ENCODE measurements at regions not wholly inside any gene's neighbourhood (a gene's known extent, or its start where the extent isn't known, plus 50 kb on each side); places are given as distances from the start of the nearest gene placed in this dataset.

DNA sequence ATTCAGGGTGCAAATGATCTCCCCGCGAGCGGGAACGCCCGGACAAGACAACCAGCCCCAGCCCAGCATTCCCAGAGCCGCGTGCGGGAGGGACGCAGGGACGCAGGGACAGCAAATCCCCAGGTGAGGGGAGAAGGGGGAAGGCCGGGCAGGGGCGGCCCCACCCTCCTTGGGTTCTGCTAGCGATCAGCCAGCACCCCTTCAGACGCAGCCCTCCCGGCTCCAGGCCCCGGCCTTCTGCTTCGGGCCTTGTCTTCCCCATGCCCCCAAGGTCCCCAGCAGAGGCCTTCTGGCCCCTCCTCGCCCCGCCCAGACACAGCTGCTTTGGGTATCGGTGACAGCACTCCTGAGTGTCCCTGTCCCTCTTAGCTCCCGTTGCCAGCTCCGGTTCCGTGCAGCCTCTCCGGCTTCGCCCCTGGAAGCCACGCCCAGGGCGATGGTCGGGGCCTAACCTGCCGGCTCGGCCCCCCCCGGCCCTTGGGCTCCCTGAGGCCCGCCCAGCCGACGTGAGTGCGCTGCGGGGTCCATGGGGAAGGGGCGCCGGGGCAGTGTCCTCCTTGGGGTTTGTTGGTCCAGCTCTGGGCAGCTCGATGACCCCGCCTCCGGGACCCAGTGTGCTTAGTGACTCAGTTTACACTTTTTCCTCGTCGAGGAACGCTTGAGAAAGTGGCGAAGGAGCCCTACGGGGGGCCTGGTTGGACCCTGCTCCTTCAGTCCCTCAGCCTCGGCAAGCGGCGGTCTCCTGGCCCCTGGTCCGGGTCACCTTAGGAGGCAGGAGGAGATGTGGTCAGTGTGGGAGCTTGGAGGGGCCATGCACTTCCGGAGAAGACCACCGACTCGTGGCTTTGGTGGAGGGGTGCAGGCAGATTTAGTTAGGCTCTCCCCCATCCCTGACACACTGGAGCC, 50.5 kb upstream of the AMZ2 start:
- peak; percentile 38 to 61 for DNase-seq
- no peaks in the 10 kb centered on the region for H3K36me3 Mint-ChIP-seq (ENCODE audit: insufficient read depth, unreplicated experiment)
- TF ChIP-seq, protein P1, sequence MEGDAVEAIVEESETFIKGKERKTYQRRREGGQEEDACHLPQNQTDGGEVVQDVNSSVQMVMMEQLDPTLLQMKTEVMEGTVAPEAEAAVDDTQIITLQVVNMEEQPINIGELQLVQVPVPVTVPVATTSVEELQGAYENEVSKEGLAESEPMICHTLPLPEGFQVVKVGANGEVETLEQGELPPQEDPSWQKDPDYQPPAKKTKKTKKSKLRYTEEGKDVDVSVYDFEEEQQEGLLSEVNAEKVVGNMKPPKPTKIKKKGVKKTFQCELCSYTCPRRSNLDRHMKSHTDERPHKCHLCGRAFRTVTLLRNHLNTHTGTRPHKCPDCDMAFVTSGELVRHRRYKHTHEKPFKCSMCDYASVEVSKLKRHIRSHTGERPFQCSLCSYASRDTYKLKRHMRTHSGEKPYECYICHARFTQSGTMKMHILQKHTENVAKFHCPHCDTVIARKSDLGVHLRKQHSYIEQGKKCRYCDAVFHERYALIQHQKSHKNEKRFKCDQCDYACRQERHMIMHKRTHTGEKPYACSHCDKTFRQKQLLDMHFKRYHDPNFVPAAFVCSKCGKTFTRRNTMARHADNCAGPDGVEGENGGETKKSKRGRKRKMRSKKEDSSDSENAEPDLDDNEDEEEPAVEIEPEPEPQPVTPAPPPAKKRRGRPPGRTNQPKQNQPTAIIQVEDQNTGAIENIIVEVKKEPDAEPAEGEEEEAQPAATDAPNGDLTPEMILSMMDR (IDR thresholded peaks at IDR 0.05; ENCODE audit: insufficient read depth in 1 of 2, low read depth in 1 of 2, low read length in 1 of 2, severe bottlenecking in 1 of 2, unreplicated experiment in 1 of 2), result no peak
- peak overlapping the region; percentile 63 for H3K4me3 Mint-ChIP-seq (ENCODE audit: unreplicated experiment)
- CTCF ChIA-PET, result interaction anchor here (1.1 kb wide), 1 partner anchor 24 kb away, joined by 4 read pairs; no protein-coding TSS in a partner anchor
- BruUV-seq (replicated peaks), result no TSS peak
- H3K27me3 Mint-ChIP-seq (ENCODE audit: insufficient read depth, unreplicated experiment), result peaks cover 26% of the 10 kb centered on the region
- Histone ChIP-seq H3K4me3 (ENCODE audit: low read depth, low read length) (peak overlapping the region; percentile 30), H3K9me3 (0 out of 2 replicates have a peak, but pooled peaks cover 3% of the 10 kb centered on the region), H3K36me3 (ENCODE audit: control insufficient read depth, insufficient read depth, low read length) (no peaks in the 10 kb centered on the region), H3K4me1 (peaks cover 33% of the 10 kb centered on the region), H3K27me3 (replicated peaks; ENCODE audit: control insufficient read depth, insufficient read depth, low read length) (peaks cover 23% of the 10 kb centered on the region)
- intact Hi-C loops (cut with micrococcal nuclease; ENCODE audit: unreplicated experiment), result no loop called here
- no peaks in the 10 kb centered on the region for H3K9me3 Mint-ChIP-seq (ENCODE audit: unreplicated experiment)
- peaks cover 9% of the 10 kb centered on the region for H3K4me1 Mint-ChIP-seq (ENCODE audit: low read depth, unreplicated experiment)
- H3K27ac Mint-ChIP-seq (ENCODE audit: unreplicated experiment), result no peak overlapping the region
- POLR2A ChIA-PET, result interaction anchor here (0.6 kb wide), 1 partner anchor 249 kb away, joined by 4 read pairs; no protein-coding TSS in a partner anchor

DNA sequence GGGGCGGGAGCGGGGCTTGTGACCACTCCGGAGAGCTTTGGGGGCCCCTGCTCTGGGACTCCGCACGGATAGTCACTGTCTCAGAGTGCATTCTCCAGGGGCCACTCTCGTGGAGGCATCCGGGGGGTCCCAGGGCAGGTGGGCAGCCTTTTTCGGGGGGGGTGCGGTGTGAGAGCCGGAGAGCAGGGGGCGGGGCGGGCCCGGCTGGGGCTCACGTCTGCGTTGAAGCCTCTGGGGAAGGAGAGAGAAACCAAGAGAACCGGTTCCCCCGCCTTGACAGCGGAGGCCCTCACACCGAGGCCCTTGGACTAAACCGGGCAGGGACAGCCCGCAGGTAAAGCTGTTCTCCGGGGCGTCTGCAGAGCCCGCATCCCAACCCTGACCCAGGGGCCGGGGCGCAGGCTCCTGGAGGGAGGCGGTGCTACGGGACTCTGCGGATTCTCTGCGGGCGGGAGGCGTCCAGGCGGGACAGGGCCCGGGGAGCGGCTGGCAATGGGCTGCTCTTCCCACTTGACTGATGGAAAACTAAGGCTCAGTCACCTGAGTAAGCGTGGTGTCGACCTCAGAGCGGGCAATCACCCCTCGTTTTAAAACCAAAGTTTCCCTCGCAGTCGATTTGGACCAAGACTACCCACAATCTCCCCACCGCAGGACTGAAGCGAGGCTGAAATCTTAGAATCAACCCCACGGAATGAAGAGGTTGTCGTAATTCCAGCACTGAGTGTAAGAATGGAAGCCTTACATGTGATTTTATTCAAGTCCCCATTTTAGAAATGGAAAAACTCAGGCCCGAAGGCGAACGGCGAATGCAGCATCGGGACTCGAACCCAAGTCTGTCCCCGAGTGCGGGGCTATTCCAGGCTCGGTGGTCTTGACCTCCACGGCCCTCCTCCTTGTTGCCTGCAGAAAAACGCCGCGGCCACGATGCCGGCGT, 49.6 kb upstream of the AMZ2 start:
- TF ChIP-seq, protein P1 (IDR thresholded peaks at IDR 0.05; ENCODE audit: insufficient read depth in 1 of 2, low read depth in 1 of 2, low read length in 1 of 2, severe bottlenecking in 1 of 2, unreplicated experiment in 1 of 2), result no peak
- peaks cover 9% of the 10 kb centered on the region for H3K4me1 Mint-ChIP-seq (ENCODE audit: low read depth, unreplicated experiment)
- no peaks in the 10 kb centered on the region for H3K36me3 Mint-ChIP-seq (ENCODE audit: insufficient read depth, unreplicated experiment)
- H3K4me3 ChIP-seq (ENCODE audit: low read depth, low read length), result no peak overlapping the region; the same call in 1 of the 2 replicates
- H3K4me3 Mint-ChIP-seq (ENCODE audit: unreplicated experiment), result peak overlapping the region; percentile 63
- H3K27me3 Mint-ChIP-seq (ENCODE audit: insufficient read depth, unreplicated experiment), result peaks cover 28% of the 10 kb centered on the region
- CTCF ChIA-PET, result interaction anchor here (1.1 to 1.5 kb wide), 2 partner anchors 22 to 25 kb away, joined by 4 read pairs; no protein-coding TSS in a partner anchor
- intact Hi-C loops (cut with micrococcal nuclease; ENCODE audit: unreplicated experiment), result no loop called here
- H3K27me3 ChIP-seq (replicated peaks; ENCODE audit: control insufficient read depth, insufficient read depth, low read length), result peaks cover 23% of the 10 kb centered on the region
- POLR2A ChIA-PET, result no interaction called here
- DNase-seq, result peak; percentile 66 to 67
- 0 out of 2 replicates have a peak, but pooled peaks cover 3% of the 10 kb centered on the region for H3K9me3 ChIP-seq
- BruUV-seq (replicated peaks), result no TSS peak
- no peaks in the 10 kb centered on the region for H3K36me3 ChIP-seq (ENCODE audit: control insufficient read depth, insufficient read depth, low read length)
- peaks cover 33% of the 10 kb centered on the region for H3K4me1 ChIP-seq
- H3K9me3 Mint-ChIP-seq (ENCODE audit: unreplicated experiment), result no peaks in the 10 kb centered on the region
- H3K27ac Mint-ChIP-seq (ENCODE audit: unreplicated experiment), result no peak overlapping the region

All from Caco-2 (cell line).